CD14-positive monocyte (primary cell): ENCODE measurements at regions not wholly inside any gene's neighbourhood (a gene's known extent, or its start where the extent isn't known, plus 50 kb on each side); places are given as distances from the start of the nearest gene placed in this dataset.

Source experiments
- DNase-seq, 3 donors: peaks; one replicate each; pipeline ENCODE4 v3.0.0-alpha.2; 2011 to 2022
- H2AFZ ChIP-seq: 2 replicates; pipeline ENCODE4 v1.6.0; 2012; ENCODE audit warnings: mild to moderate bottlenecking, low read depth, low read length, inconsistent platforms; ENCODE audit not compliant: insufficient read depth, poor library complexity, severe bottlenecking
- H3K27ac ChIP-seq, 2 donors: 1 replicate in 1 of 2; 2 replicates in 1 of 2; pipeline ENCODE4 v1.5.1; 2012 to 2013; ENCODE audit warnings: low read length in 2 of 2, control low read depth in 1 of 2, inconsistent platforms in 1 of 2, low read depth in 1 of 2, mild to moderate bottlenecking in 1 of 2
- H3K27me3 ChIP-seq, 2 donors: one replicate each; pipeline versions ENCODE4 v1.6.0 to v1.6.1; 2011 to 2013; ENCODE audit warnings: low read length in 2 of 2; ENCODE audit not compliant: control insufficient read depth in 2 of 2, insufficient read depth in 2 of 2
- H3K36me3 ChIP-seq, 2 donors: replicated peaks in 1 of 2; 1 replicate in 1 of 2; 2 replicates in 1 of 2; pipeline versions ENCODE4 v1.5.1 to v1.6.1; 2012 to 2013; ENCODE audit warnings: low read length in 2 of 2, control low read depth in 1 of 2, inconsistent platforms in 1 of 2, mild to moderate bottlenecking in 1 of 2; ENCODE audit not compliant: insufficient read depth in 2 of 2, control insufficient read depth in 1 of 2
- H3K4me1 ChIP-seq, 2 donors: 1 replicate in 1 of 2; 2 replicates in 1 of 2; pipeline versions ENCODE4 v1.5.1 to v1.6.1; 2012 to 2013; ENCODE audit warnings: low read length in 2 of 2, control low read depth in 1 of 2, inconsistent platforms in 1 of 2, mild to moderate bottlenecking in 1 of 2, moderate library complexity in 1 of 2; ENCODE audit not compliant: insufficient read depth in 2 of 2, control insufficient read depth in 1 of 2
- H3K4me2 ChIP-seq: replicated peaks from 2 replicates; pipeline ENCODE3; 2012; ENCODE audit warnings: low read length, moderate library complexity, mild to moderate bottlenecking; ENCODE audit not compliant: poor library complexity, severe bottlenecking; ENCODE audit errors: extremely low read depth
- H3K4me3 ChIP-seq, 3 experiments: fragments of 200-600 bp in 1 of 3; sonication (generic) in 1 of 3; replicated peaks in 1 of 3; 1 replicate in 2 of 3; 2 replicates in 1 of 3; pipeline ENCODE4 v1.5.1; 2011 to 2013; ENCODE audit warnings: low read length in 3 of 3, mild to moderate bottlenecking in 3 of 3, control low read depth in 2 of 3, low read depth in 2 of 3, inconsistent platforms in 1 of 3, moderate library complexity in 1 of 3
- H3K79me2 ChIP-seq: 2 replicates; pipeline ENCODE4 v1.6.0; 2012; ENCODE audit warnings: mild to moderate bottlenecking, control low read depth, inconsistent platforms, low read length, moderate library complexity; ENCODE audit not compliant: insufficient read depth
- H3K9ac ChIP-seq: 2 replicates; pipeline ENCODE4 v1.6.0; 2017; ENCODE audit warnings: low read length, mild to moderate bottlenecking; ENCODE audit not compliant: insufficient read depth, poor library complexity, severe bottlenecking
- H3K9me3 ChIP-seq, 2 donors: replicated peaks in 1 of 2; 1 replicate in 1 of 2; 2 replicates in 1 of 2; pipeline versions ENCODE4 v1.5.1 to v1.6.1; 2012 to 2013; ENCODE audit warnings: low read length in 2 of 2, control low read depth in 1 of 2; ENCODE audit not compliant: control insufficient read depth in 1 of 2, insufficient read depth in 1 of 2
- H4K20me1 ChIP-seq: 2 replicates; pipeline ENCODE4 v1.6.0; 2012; ENCODE audit warnings: mild to moderate bottlenecking, low read length, control low read depth, moderate library complexity; ENCODE audit not compliant: insufficient read depth
- H3K27ac Mint-ChIP-seq, 7 donors: one replicate each; pipeline ENCODE4 v1.8.0; 2020; ENCODE audit warnings: mild to moderate bottlenecking in 7 of 7, mixed read lengths in 7 of 7, moderate library complexity in 6 of 7, inconsistent platforms in 2 of 7
- H3K27me3 Mint-ChIP-seq, 3 donors: one replicate each; pipeline ENCODE4 v1.8.0; 2021 to 2022; ENCODE audit warnings: low read depth in 3 of 3, mild to moderate bottlenecking in 3 of 3, mixed read lengths in 3 of 3, moderate library complexity in 3 of 3, inconsistent platforms in 1 of 3
- H3K36me3 Mint-ChIP-seq, 2 donors: one replicate each; pipeline ENCODE4 v1.8.0; 2020; ENCODE audit warnings: mixed read lengths in 2 of 2, inconsistent platforms in 1 of 2, mild to moderate bottlenecking in 1 of 2
- H3K4me1 Mint-ChIP-seq: one replicate; pipeline ENCODE4 v1.8.0; 2020; ENCODE audit warnings: mild to moderate bottlenecking, mixed read lengths
- H3K4me3 Mint-ChIP-seq, 2 donors: one replicate each; pipeline ENCODE4 v1.8.0; 2020; ENCODE audit warnings: mild to moderate bottlenecking in 2 of 2, mixed read lengths in 2 of 2, moderate library complexity in 1 of 2
- H3K9me3 Mint-ChIP-seq, 7 donors: one replicate each; pipeline ENCODE4 v1.8.0; 2020 to 2022; ENCODE audit warnings: mixed read lengths in 7 of 7, mild to moderate bottlenecking in 6 of 7, moderate library complexity in 6 of 7, inconsistent platforms in 2 of 7
- CTCF ChIP-seq: fragments of 200-600 bp; IDR thresholded peaks from one replicate; pipeline ENCODE4 v1.8.0; 2022; ENCODE audit warnings: antibody characterized with exemption, mild to moderate bottlenecking
- WGBS: methylation state at CpG from one replicate; pipeline ENCODE4 v1.1.5; 2013; ENCODE audit warnings: missing lambda C conversion rate; ENCODE audit not compliant: insufficient coverage; 5-methylcytosine and 5-hydroxymethylcytosine counted together
- intact Hi-C, 2 donors: fragments of 100-400 bp; cut with micrococcal nuclease; formaldehyde crosslinking; loops; one replicate each; pipeline versions ENCODE4 v1.15.0 to v1.15.1; 2023

GRCh38 chr2:2726163-2726562 is 395.1 kb upstream of the MYT1L start:
- Histone ChIP-seq H3K9me3 (no peaks in the 10 kb centered on the region), H3K4me3 (no peak overlapping the region), H3K36me3 (no peaks in the 10 kb centered on the region), H3K4me2 (no peak overlapping the region), H3K27ac (no peak overlapping the region), H3K4me1 (no peaks in the 10 kb centered on the region), H3K27me3 (no peaks in the 10 kb centered on the region), H3K79me2 (no peaks in the 10 kb centered on the region), H2AFZ (no peak overlapping the region), H4K20me1 (no peaks in the 10 kb centered on the region), H3K9ac (no peak overlapping the region)
- H3K27ac Mint-ChIP-seq = no peak overlapping the region
- intact Hi-C loops = no loop called here
- H3K4me1 Mint-ChIP-seq = no peaks in the 10 kb centered on the region
- no peak for DNase-seq
- peaks cover 0 to 8% (median 2%) of the 10 kb centered on the region in 3 donors for H3K27me3 Mint-ChIP-seq
- H3K4me3 Mint-ChIP-seq = no peak overlapping the region
- WGBS = 92% methylated on average over 11 of the region's 11 CpGs
- H3K36me3 Mint-ChIP-seq = no peaks in the 10 kb centered on the region
- no peak for TF ChIP-seq CTCF
- peaks cover 0 to 7% (median 0%) of the 10 kb centered on the region in 7 donors for H3K9me3 Mint-ChIP-seq

- H3K9me3 ChIP-seq = no peaks in the 10 kb centered on the region
- TF ChIP-seq CTCF = no peak
- Mint-ChIP-seq H3K4me3 (no peak overlapping the region), H3K27me3 (peaks cover 9 to 23% (median 16%) of the 10 kb centered on the region in 3 donors), H3K9me3 (peaks cover 0 to 7% (median 0%) of the 10 kb centered on the region in 7 donors), H3K36me3 (no peaks in the 10 kb centered on the region), H3K27ac (no peak overlapping the region), H3K4me1 (no peaks in the 10 kb centered on the region)
- WGBS = 78% methylated on average over 1 of the region's 3 CpGs
- no peak overlapping the region for H3K9ac ChIP-seq
- intact Hi-C loops = no loop called here
- H3K4me3 ChIP-seq = no peak overlapping the region
- H3K36me3 ChIP-seq = no peaks in the 10 kb centered on the region
- peaks cover 0 to under 1% of the 10 kb centered on the region in 2 donors for H3K27me3 ChIP-seq
- DNase-seq = no peak
- no peak overlapping the region for H3K4me2 ChIP-seq
- no peaks in the 10 kb centered on the region for H3K79me2 ChIP-seq
- no peak overlapping the region for H3K27ac ChIP-seq
- no peaks in the 10 kb centered on the region for H4K20me1 ChIP-seq
- no peaks in the 10 kb centered on the region for H3K4me1 ChIP-seq
- no peak overlapping the region for H2AFZ ChIP-seq
These were observed 392.0 kb upstream of the MYT1L start for GRCh38 chr2:2723064-2723463.
